Erythroblast (primary cell): ENCODE measurements at regions not wholly inside any gene's neighbourhood (a gene's known extent, or its start where the extent isn't known, plus 50 kb on each side); places are given as distances from the start of the nearest gene placed in this dataset.
"Not testable (repeated sequence)": the region's sequence is repeated elsewhere in the genome, so short reads cannot be mapped to it uniquely, and the experiment has no call there.

Experiments
- DNase-seq, 2 experiments: peaks; one replicate each; lab custom pipeline; 2025; lab: John Stamatoyannopoulos, UW
- GATA1 ChIP-seq: IDR thresholded peaks from 2 replicates; pipeline ENCODE4 v1.6.1; 2011; ENCODE audit warnings: low read depth, mild to moderate bottlenecking, control low read depth, low read length, moderate library complexity
- POLR2A ChIP-seq: IDR thresholded peaks from 2 replicates; pipeline ENCODE4 v1.6.1; 2011; ENCODE audit warnings: mild to moderate bottlenecking, low read length

DNA sequence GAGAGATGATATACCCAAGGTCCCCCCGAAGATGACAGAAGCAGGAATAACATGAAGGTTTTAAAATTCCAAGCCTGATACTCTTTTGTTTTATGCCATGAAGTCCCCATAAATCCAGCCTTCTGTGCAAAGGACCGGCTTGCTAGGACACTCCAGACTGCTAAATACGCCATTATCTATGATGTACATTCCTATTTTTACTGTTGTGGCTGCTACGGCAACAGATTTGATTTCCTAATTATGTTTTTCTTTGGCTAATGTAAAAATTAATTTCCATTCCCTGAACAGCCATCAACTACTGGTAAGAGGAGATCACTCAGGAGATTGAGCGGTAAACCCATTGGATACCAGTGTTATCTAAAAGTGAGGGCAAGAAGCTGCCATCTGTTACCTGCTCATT lies 1090.8 kb downstream of the TYW1 start:
- no peak for DNase-seq
- TF ChIP-seq POLR2A: no peak
- no peak for TF ChIP-seq GATA1

DNA sequence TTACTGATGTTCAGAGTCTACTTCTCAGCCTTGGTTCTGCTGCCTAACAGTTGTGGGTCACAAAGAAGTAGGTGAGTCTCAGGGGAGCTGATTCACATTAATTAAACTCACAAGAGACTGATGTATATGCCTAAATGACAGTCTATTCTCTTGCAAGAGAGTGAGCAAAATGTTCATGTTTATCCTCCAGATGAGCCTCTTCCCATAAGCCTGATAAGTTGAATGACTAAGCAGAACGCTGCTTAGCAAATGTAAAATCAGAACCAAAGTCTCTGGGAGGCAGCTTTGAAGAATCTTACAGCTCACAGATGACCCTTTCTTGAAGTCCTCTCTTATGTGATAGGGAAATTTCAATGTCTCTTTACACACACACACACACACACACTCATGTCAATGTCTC lies 1092.2 kb downstream of the TYW1 start:
- no peak for TF ChIP-seq GATA1
- no peak for DNase-seq

DNA sequence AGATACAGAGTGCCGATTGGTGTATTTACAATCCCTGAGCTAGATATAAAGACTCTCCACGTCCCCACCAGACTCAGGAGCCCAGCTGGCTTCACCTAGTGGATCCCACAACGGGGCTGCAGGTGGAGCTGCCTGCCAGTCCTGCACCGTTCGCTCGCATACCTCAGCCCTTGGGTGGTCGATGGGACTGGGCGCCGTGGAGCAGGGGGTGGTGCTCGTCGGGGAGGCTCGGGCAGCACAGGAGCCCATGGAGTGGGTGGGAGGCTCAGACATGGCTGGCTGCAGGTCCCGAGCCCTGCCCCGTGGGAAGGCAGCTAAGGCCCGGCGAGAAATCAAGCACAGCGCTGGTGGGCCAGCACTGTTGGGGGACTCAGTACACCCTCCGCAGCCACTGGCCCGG lies 1093.6 kb downstream of the TYW1 start:
- not testable (repeated sequence) for DNase-seq

DNA sequence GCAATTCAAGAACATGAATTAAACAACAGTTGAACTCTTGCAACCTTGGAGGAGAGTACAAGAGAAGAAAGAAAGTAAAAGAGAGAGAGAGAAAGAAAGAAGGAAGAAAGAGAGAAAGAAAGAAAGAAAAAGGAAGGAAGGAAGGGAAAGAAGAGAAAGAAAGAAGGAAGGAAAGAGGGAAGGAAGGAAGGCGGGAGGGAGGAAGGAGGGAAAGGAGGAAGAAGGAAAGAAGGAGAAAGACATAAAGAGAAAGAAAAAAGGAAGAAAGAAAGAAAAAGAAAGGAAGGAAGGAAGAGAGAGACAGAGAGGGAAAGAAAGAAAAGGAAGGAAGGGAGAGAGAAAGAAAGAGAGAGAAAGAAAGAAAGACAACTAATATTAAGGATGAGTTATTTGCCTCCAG lies 1106.7 kb downstream of the TYW1 start:
- TF ChIP-seq POLR2A (no peak), GATA1 (no peak)
- DNase-seq: no peak

DNA sequence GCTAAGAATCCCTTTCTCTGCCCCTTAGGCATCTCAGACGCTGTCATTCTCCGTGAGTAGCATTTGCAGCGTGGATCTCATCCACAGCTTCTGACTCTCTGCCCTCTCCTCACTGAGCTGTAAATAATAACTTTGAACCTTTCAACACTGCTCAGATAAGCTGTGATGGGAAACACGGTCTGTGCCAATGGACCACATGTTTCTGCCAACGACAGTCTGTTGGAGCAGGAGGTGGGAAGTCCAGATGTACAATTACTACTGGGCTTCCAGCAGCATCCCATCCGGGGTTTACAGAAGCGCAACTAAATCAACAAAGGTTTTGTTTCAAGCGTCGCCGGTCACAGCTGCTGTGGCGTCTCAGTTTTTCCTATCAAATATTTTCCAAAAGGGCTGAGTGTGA lies 1110.6 kb downstream of the TYW1 start:
- DNase-seq: no peak
- TF ChIP-seq POLR2A (no peak), GATA1 (no peak)

DNA sequence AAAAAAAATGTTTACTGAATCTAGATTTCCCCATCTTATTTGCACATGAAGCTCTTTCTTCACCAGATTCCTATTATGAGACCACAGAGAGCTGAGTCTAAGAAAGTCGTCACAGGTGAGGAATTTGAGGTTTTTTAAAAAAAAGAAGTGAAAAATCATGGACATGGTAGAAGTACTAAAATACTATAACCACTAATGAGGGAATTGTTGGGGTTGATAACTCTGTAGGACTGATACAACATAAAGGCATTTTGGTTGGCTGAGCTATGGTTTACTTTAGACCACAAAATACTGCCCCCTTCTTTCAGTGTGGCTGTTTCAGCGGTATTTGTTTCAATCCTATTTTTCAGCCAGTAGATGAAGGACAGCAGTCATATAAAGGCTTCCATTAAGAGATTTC lies 1111.3 kb downstream of the TYW1 start:
- no peak for DNase-seq
- no peak for TF ChIP-seq POLR2A
- no peak for TF ChIP-seq GATA1

DNA sequence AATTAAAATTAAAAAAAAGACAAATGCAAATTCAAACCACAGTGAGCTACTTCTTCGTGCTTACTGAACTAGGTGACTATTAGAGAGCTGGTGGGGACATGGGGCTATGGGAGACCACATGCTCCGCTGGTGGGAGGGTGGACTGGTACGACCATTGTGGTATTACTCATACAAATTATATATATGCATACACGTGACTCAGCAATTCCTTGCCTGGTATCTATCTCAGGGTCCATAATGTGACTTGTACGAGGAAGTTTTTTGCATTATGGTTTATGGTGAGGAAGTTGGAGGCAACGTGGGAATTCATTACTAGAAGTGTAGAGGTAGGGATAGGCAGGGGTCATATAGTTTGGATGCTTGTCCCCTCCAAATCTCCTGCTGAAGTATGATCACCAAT lies 1112.7 kb downstream of the TYW1 start:
- TF ChIP-seq POLR2A (no peak), GATA1 (no peak)
- DNase-seq: no peak

DNA sequence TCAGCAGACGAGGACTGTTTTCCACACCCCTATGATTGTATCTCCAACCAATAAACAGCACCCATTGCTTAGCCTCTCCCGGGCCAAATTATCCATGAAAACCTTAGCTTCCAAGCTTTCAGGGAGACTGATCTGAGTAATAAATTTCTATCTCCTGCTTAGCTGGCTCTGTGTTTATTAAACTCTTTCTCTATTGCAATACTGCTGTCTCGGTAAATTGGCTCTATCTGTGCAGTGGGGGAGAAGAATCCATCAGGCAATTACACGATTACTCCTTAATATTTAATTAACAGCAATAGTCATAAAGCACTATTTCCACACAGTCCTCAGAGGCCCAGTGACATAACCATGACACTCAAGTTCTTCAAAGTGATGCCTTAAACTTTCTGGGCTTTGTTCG lies 1122.8 kb downstream of the TYW1 start:
- no peak for TF ChIP-seq GATA1
- TF ChIP-seq POLR2A: no peak
- DNase-seq: no peak

DNA sequence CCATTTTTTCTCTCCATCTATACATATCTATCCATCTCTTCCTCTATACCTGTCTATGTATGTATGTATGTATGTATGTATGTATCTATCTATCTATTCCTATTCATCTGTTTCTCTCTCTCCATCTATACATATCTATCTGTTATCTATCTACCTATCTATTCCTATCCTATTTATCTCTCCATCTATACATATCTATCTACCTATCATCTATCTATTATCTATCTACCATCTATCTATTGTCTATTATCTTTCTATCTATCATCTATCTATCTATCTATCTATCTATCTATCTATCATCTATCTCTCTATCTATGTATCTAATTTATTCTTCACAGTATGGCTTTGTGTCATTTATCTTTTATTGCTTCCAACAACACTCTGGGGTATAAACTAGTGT lies 1124.4 kb downstream of the TYW1 start:
- DNase-seq: no peak
- TF ChIP-seq GATA1: no peak
- no peak for TF ChIP-seq POLR2A

DNA sequence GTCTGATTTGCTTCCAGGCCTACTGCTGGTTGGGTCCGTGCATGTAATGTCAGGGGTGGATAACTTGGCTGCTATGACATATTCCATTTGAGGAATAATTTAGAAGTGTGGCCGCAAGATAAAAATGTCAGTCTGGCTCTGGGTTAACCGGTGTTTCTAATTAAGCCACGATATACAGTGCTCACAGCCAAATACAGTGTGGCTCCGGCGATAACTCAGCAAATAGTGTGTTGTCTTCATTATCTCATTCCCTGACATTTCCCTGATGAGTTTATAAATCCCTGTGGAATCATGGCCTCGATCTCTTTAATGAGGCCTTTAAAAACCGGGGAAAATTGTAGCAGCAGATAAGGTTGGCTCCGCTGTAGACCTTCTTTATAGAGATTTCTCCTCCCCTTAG lies 1125.0 kb downstream of the TYW1 start:
- no peak for DNase-seq
- no peak for TF ChIP-seq GATA1
- TF ChIP-seq POLR2A: no peak

DNA sequence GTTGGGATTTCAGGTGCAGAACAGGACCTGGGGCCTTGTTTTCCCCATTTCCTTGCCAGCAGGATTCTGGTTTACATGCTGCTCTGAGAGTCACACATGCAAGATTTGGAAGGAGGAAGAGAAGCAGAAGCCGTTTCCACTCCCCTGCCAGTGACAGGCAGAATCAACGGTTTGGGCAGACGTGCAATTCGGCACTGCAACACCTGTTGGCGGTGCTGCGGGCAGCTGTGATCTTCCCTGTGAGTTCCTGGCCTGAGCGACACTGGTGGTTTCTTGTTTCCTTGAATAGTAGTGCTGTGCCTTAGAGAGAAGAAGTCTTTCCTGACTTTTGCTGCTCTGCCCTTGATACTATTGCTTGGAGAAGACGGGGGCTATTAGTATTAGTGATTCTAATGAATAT lies 1126.2 kb downstream of the TYW1 start:
- TF ChIP-seq GATA1: no peak
- TF ChIP-seq POLR2A: no peak
- no peak for DNase-seq

DNA sequence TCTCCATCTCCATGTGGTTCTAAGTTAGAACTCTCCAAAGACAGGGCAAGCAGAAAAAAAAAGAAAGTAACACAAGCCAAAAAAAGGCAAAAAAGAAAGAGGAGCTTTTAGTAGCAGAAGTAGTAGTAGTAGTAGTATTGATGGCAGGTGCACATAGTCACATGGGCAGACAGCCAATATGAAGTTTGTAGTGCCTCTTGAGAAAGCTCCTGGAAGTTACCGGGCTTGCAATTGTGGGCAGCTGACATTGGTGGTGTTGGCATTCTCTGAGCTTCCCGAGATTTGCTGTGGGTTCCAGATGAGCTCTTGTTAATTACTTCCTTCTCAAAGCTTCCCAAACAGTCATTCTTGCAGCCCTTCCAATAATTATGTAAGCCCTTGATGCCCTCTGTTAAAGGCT lies 1128.5 kb downstream of the TYW1 start:
- TF ChIP-seq GATA1 (no peak), POLR2A (no peak)
- no peak for DNase-seq

DNA sequence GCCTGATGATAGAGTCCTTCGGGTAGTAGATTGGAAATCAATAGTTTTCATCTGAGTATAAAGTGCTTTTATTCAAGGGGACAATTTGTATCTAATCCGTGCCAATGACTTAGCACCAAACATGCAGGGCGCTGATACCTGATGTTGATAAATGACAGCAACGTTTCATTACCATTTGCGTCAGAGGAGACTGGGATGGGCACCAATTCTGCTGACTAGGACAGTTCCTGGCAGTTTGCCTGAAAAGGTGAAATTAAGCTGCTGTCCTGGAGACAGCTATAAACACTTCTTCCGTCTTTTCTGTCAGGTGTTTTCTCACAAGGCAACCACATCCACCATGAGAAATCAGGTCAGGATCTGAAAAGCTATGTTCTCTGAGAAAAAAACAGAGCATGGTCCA lies 1136.4 kb downstream of the TYW1 start:
- no peak for DNase-seq
- no peak for TF ChIP-seq POLR2A
- TF ChIP-seq GATA1: no peak

DNA sequence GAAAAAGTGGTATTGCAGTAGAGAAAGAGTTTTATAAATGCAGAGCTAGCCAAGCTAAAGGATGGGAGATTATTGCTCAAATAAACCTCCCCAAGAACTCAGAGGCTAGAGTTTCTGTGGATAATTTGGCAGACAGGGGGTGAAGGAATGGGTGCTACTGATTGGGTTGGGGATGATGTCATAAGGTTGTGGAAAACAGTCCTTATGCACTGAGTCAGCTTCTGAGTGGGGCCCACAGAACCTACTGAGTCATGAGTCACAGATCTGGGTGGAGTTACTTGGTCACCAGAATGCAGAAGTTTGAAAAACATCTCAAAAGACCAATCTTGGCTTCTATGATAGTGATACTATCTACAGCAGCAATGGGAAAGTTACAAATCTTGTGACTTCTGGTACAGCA lies 1146.7 kb downstream of the TYW1 start:
- DNase-seq: no peak
- TF ChIP-seq GATA1: no peak
- TF ChIP-seq POLR2A: no peak

DNA sequence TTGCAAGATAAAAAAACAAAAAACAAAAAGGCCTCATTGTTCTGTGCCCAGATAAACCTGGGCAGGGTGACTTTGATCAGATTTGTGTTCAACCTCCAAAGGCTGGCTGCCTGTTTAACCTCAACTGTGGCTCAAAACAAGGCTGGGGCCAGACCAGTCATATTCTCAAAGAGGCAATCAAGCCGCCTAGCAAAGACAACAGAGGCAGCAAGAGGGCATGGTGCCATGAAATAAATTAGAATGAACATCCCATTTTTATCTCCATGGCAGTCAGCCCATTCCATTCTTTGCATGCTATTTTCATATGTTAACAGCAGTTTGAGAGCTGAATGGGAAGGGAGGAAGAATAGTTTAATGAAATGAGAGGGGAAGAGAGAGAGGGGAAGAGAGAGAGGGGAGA lies 1150.3 kb downstream of the TYW1 start:
- no peak for DNase-seq
- no peak for TF ChIP-seq GATA1
- TF ChIP-seq POLR2A: no peak
